ENCODE measurements at regions not wholly inside any gene's neighbourhood (a gene's known extent, or its start where the extent isn't known, plus 50 kb on each side); places are given as distances from the start of the nearest gene placed in this dataset.
"Not testable (repeated sequence)": the region's sequence is repeated elsewhere in the genome, so short reads cannot be mapped to it uniquely, and the experiment has no call there.

- TF ChIP-seq CTCF (IDR thresholded peaks at IDR 0.05); EZH2 (IDR thresholded peaks at IDR 0.05; ENCODE audit: borderline replicate concordance, insufficient read depth, low read depth, low read length, poor library complexity, severe bottlenecking): not testable (repeated sequence)
Measured at GRCh38 chr2:16388199-16388830, 277.3 kb downstream of the CYRIA start.

Data from B cell (primary cell).